OCI-LY1 (cell line): ENCODE measurements at regions not wholly inside any gene's neighbourhood (a gene's known extent, or its start where the extent isn't known, plus 50 kb on each side); places are given as distances from the start of the nearest gene placed in this dataset.

ENCODE experiments used
- H2AFZ ChIP-seq: fragments of 200-600 bp; sonication (generic), shearing (Covaris generic); 2 replicates; pipeline ENCODE4 v1.6.0; 2014; ENCODE audit warnings: antibody characterized with exemption, mild to moderate bottlenecking, low read length
- H3F3A ChIP-seq: fragments of 200-600 bp; sonication (generic), shearing (Covaris generic); 2 replicates; pipeline ENCODE4 v1.6.0; 2014; ENCODE audit warnings: mild to moderate bottlenecking, antibody characterized with exemption, low read length, moderate library complexity; ENCODE audit not compliant: insufficient read depth
- H3K27ac ChIP-seq: fragments of 200-600 bp; sonication (generic); 2 replicates; pipeline ENCODE4 v1.5.1; 2014; ENCODE audit warnings: low read length, mixed run types, mild to moderate bottlenecking, low read depth; ENCODE audit not compliant: poor library complexity, severe bottlenecking
- H3K27me3 ChIP-seq: fragments of 200-600 bp; sonication (generic); 2 replicates; pipeline ENCODE4 v1.6.0; 2014; ENCODE audit warnings: antibody characterized with exemption, mild to moderate bottlenecking, low read length, moderate library complexity; ENCODE audit not compliant: insufficient read depth
- H3K36me3 ChIP-seq: fragments of 200-600 bp; sonication (generic); 2 replicates; pipeline ENCODE4 v1.6.1; 2014; ENCODE audit warnings: mild to moderate bottlenecking, antibody characterized with exemption, low read length, moderate library complexity, mixed read lengths; ENCODE audit not compliant: insufficient read depth
- H3K4me1 ChIP-seq: fragments of 200-600 bp; sonication (generic); 2 replicates; pipeline ENCODE4 v1.5.1; 2014; ENCODE audit warnings: mild to moderate bottlenecking, low read length, moderate library complexity; ENCODE audit not compliant: insufficient read depth, severe bottlenecking
- H3K4me2 ChIP-seq: fragments of 200-600 bp; sonication (generic), shearing (Covaris generic); 2 replicates; pipeline ENCODE4 v1.6.1; 2014; ENCODE audit warnings: low read length
- H3K4me3 ChIP-seq: fragments of 200-600 bp; sonication (generic); 2 replicates; pipeline ENCODE4 v1.5.1; 2014; ENCODE audit warnings: low read length, low read depth, mild to moderate bottlenecking, mixed read lengths; ENCODE audit not compliant: poor library complexity, severe bottlenecking
- H3K79me2 ChIP-seq: fragments of 200-600 bp; shearing (Covaris generic); 2 replicates; pipeline ENCODE4 v1.6.1; 2016; ENCODE audit warnings: mixed run types, low read length, mixed read lengths; ENCODE audit not compliant: insufficient read depth
- H3K9ac ChIP-seq: fragments of 200-600 bp; sonication (generic), shearing (Covaris generic); 2 replicates; pipeline ENCODE4 v1.6.1; 2014; ENCODE audit warnings: mild to moderate bottlenecking, low read length, mixed read lengths
- H3K9me2 ChIP-seq: fragments of 200-600 bp; sonication (generic), shearing (Covaris generic); 2 replicates; pipeline ENCODE4 v1.6.1; 2014; ENCODE audit warnings: low read depth, mild to moderate bottlenecking, low read length, mixed read lengths
- H3K9me3 ChIP-seq: fragments of 200-600 bp; shearing (Covaris generic); 2 replicates; pipeline ENCODE4 v1.6.1; 2014; ENCODE audit warnings: low read length, mixed read lengths
- H4K20me1 ChIP-seq: fragments of 200-600 bp; sonication (generic), shearing (Covaris generic); 2 replicates; pipeline ENCODE4 v1.6.0; 2016; ENCODE audit warnings: mild to moderate bottlenecking, low read length; ENCODE audit not compliant: insufficient read depth
- CTCF ChIP-seq: fragments of 200-600 bp; sonication (generic), shearing (Covaris generic); IDR thresholded peaks from 2 replicates; pipeline ENCODE4 v1.5.1; 2017; ENCODE audit warnings: mild to moderate bottlenecking, antibody characterized with exemption, low read length, moderate library complexity, mixed read lengths
- EZH2 ChIP-seq: fragments of 200-600 bp; sonication (generic), shearing (Covaris generic); IDR thresholded peaks from 2 replicates; pipeline ENCODE4 v1.8.0; 2017; ENCODE audit warnings: borderline replicate concordance, mixed run types, mild to moderate bottlenecking, antibody characterized with exemption, low read length, moderate library complexity, mixed read lengths

- Histone ChIP-seq H4K20me1 (no peaks in the 10 kb centered on the region), H3K36me3 (no peaks in the 10 kb centered on the region), H3K4me3 (no peak overlapping the region), H3K4me1 (no peaks in the 10 kb centered on the region), H3K9me2 (no peaks in the 10 kb centered on the region), H3K79me2 (no peaks in the 10 kb centered on the region), H3K9ac (no peak overlapping the region), H3K9me3 (no peaks in the 10 kb centered on the region), H2AFZ (no peak overlapping the region), H3K4me2 (no peak overlapping the region), H3K27me3 (no peaks in the 10 kb centered on the region), H3K27ac (no peak overlapping the region), H3F3A (no peaks in the 10 kb centered on the region)
- TF ChIP-seq EZH2 = no peak
- no peak for TF ChIP-seq CTCF
Measured at GRCh38 chr9:106528158-106528557, 334.8 kb upstream of the ZNF462 start.

GRCh38 chr9:106529616-106530015, 333.4 kb upstream of the ZNF462 start:
- no peaks in the 10 kb centered on the region for H3K9me3 ChIP-seq
- no peak overlapping the region for H3K4me3 ChIP-seq
- H3F3A ChIP-seq = no peaks in the 10 kb centered on the region
- no peaks in the 10 kb centered on the region for H3K27me3 ChIP-seq
- H3K4me1 ChIP-seq = no peaks in the 10 kb centered on the region
- H3K9ac ChIP-seq = no peak overlapping the region
- no peaks in the 10 kb centered on the region for H3K79me2 ChIP-seq
- no peaks in the 10 kb centered on the region for H3K36me3 ChIP-seq
- TF ChIP-seq EZH2 (no peak), CTCF (no peak)
- no peaks in the 10 kb centered on the region for H3K9me2 ChIP-seq
- no peak overlapping the region for H2AFZ ChIP-seq
- H3K27ac ChIP-seq = no peak overlapping the region
- no peaks in the 10 kb centered on the region for H4K20me1 ChIP-seq
- no peak overlapping the region for H3K4me2 ChIP-seq

- Histone ChIP-seq H3K9me2 (no peaks in the 10 kb centered on the region), H3K9ac (no peak overlapping the region), H3K4me2 (no peak overlapping the region), H3K9me3 (no peaks in the 10 kb centered on the region), H2AFZ (no peak overlapping the region), H3K36me3 (no peaks in the 10 kb centered on the region), H3K4me1 (no peaks in the 10 kb centered on the region), H4K20me1 (no peaks in the 10 kb centered on the region), H3K27ac (no peak overlapping the region), H3F3A (no peaks in the 10 kb centered on the region), H3K27me3 (no peaks in the 10 kb centered on the region), H3K4me3 (no peak overlapping the region), H3K79me2 (no peaks in the 10 kb centered on the region)
- TF ChIP-seq CTCF (no peak), EZH2 (no peak)
Measured at GRCh38 chr9:106531491-106531890, 331.5 kb upstream of the ZNF462 start.
